SK-N-SH (cell line): ENCODE measurements at regions not wholly inside any gene's neighbourhood (a gene's known extent, or its start where the extent isn't known, plus 50 kb on each side); places are given as distances from the start of the nearest gene placed in this dataset.

Source experiments
- CTCF ChIA-PET: fragments of 300-600, 350-600 bp; formaldehyde crosslinking; extraction: SDS; loops from one replicate; lab custom pipeline; 2021; lab: Yijun Ruan, JAX
- POLR2A ChIA-PET: fragments of 350-600 bp; sonication (Branson Sonifier 250); formaldehyde crosslinking; extraction: SDS; loops from one replicate; lab custom pipeline; 2020; ENCODE audit warnings: antibody characterized with exemption, inconsistent platforms; lab: Yijun Ruan, JAX
- DNase-seq: peaks from one replicate; pipeline ENCODE4 v3.0.0; 2012
- H2AFZ ChIP-seq: fragments of 200-600 bp; sonication (generic); 2 replicates; pipeline ENCODE4 v1.8.1; 2016; ENCODE audit warnings: antibody characterized with exemption, mild to moderate bottlenecking, low read depth
- H3F3A ChIP-seq: fragments of 200-600 bp; sonication (generic); replicated peaks from 2 replicates; pipeline ENCODE3; 2016; ENCODE audit warnings: antibody characterized with exemption, mild to moderate bottlenecking; ENCODE audit not compliant: insufficient read depth
- H3K27ac ChIP-seq, 2 experiments: fragments of 200-500 bp in 1 of 2; fragments of 200-600 bp in 1 of 2; sonication (Bioruptor generic) in 1 of 2; sonication (generic), shearing (Covaris generic) in 1 of 2; 2 replicates each; pipeline versions ENCODE4 v1.5.1 to v1.6.1; 2014 to 2016; ENCODE audit warnings: low read depth in 2 of 2, inconsistent platforms in 1 of 2, low read length in 1 of 2, mild to moderate bottlenecking in 1 of 2, mixed read lengths in 1 of 2
- H3K27me3 ChIP-seq: fragments of 200-600 bp; sonication (generic), shearing (Covaris generic); 2 replicates; pipeline ENCODE4 v1.6.1; 2016; ENCODE audit warnings: mixed run types; ENCODE audit not compliant: insufficient read depth
- H3K36me3 ChIP-seq, 2 experiments: fragments of 200-500 bp in 1 of 2; fragments of 200-600 bp in 1 of 2; sonication (Bioruptor generic) in 1 of 2; sonication (generic) in 1 of 2; replicated peaks in 1 of 2; 2 replicates each; pipeline versions ENCODE3 to v1.5.1; 2014 to 2016; ENCODE audit warnings: low read length in 1 of 2, mild to moderate bottlenecking in 1 of 2; ENCODE audit not compliant: insufficient read depth in 2 of 2, control insufficient read depth in 1 of 2
- H3K4me1 ChIP-seq, 2 experiments: fragments of 200-500 bp in 1 of 2; fragments of 200-600 bp in 1 of 2; sonication (Bioruptor generic) in 1 of 2; sonication (generic), shearing (Covaris generic) in 1 of 2; 2 replicates each; pipeline versions ENCODE4 v1.5.1 to v1.6.1; 2014 to 2016; ENCODE audit warnings: low read depth in 1 of 2, low read length in 1 of 2, mixed run types in 1 of 2; ENCODE audit not compliant: insufficient read depth in 2 of 2, control insufficient read depth in 1 of 2
- H3K4me2 ChIP-seq: fragments of 200-600 bp; sonication (generic), shearing (Covaris generic); 2 replicates; pipeline ENCODE4 v1.6.1; 2017; ENCODE audit warnings: mixed run types
- H3K4me3 ChIP-seq, 2 experiments: fragments of 200-500 bp in 1 of 2; fragments of 200-600 bp in 1 of 2; sonication (Bioruptor generic) in 1 of 2; sonication (generic), shearing (Covaris generic) in 1 of 2; 2 replicates each; pipeline versions ENCODE4 v1.5.1 to v1.8.1; 2014 to 2016; ENCODE audit warnings: low read depth in 2 of 2, inconsistent platforms in 1 of 2, low read length in 1 of 2, mild to moderate bottlenecking in 1 of 2, mixed read lengths in 1 of 2, moderate library complexity in 1 of 2
- H3K79me2 ChIP-seq: fragments of 200-600 bp; sonication (generic); 2 replicates; pipeline ENCODE4 v1.8.1; 2017; ENCODE audit warnings: mild to moderate bottlenecking; ENCODE audit not compliant: insufficient read depth
- H3K9ac ChIP-seq: fragments of 200-600 bp; sonication (generic); 2 replicates; pipeline ENCODE4 v1.6.1; 2017; ENCODE audit warnings: mixed run types
- H3K9me2 ChIP-seq: fragments of 200-600 bp; sonication (generic); 2 replicates; pipeline ENCODE4 v1.6.1; 2017; ENCODE audit warnings: mixed run types
- H3K9me3 ChIP-seq: fragments of 200-600 bp; sonication (generic); 2 replicates; pipeline ENCODE4 v1.6.1; 2017; ENCODE audit warnings: mixed run types, mild to moderate bottlenecking, moderate library complexity
- H4K20me1 ChIP-seq: fragments of 200-600 bp; sonication (generic); 2 replicates; pipeline ENCODE4 v1.6.1; 2017; ENCODE audit warnings: mild to moderate bottlenecking, mixed run types; ENCODE audit not compliant: insufficient read depth
- EZH2phosphoT487 ChIP-seq: fragments of 200-600 bp; sonication (generic); IDR thresholded peaks from 2 replicates; pipeline ENCODE4 v1.6.1; 2017; ENCODE audit warnings: low read depth, mixed run types, mild to moderate bottlenecking, antibody characterized with exemption, moderate library complexity, borderline replicate concordance
- FOSL2 ChIP-seq: IDR thresholded peaks from 2 replicates; pipeline ENCODE4 v1.4.0; 2012; ENCODE audit warnings: low read depth, mild to moderate bottlenecking, moderate library complexity, borderline replicate concordance
- FOXJ3 ChIP-seq: sonication (generic); formaldehyde crosslinking; IDR thresholded peaks from 2 replicates; pipeline ENCODE4 v1.5.1; 2020; ENCODE audit warnings: mild to moderate bottlenecking, missing genetic modification reagents
- GABPA ChIP-seq: IDR thresholded peaks from 2 replicates; pipeline ENCODE4 v1.4.0; 2012; ENCODE audit warnings: low read depth, mild to moderate bottlenecking
- GATA2 ChIP-seq: sonication (generic); formaldehyde crosslinking; IDR thresholded peaks from 2 replicates; pipeline ENCODE4 v1.5.0; 2020; ENCODE audit warnings: mild to moderate bottlenecking, missing genetic modification reagents
- IRF3 ChIP-seq: fragments of 150-350 bp; IDR thresholded peaks from 2 replicates; pipeline ENCODE4 v1.6.1; 2016; ENCODE audit warnings: mild to moderate bottlenecking, low read depth, low read length
- JUND ChIP-seq: IDR thresholded peaks from 2 replicates; pipeline ENCODE4 v1.4.0; 2012
- MEF2A ChIP-seq: IDR thresholded peaks from 2 replicates; pipeline ENCODE4 v1.4.0; 2012; ENCODE audit warnings: low read depth, borderline replicate concordance
- MXI1 ChIP-seq: IDR thresholded peaks from 2 replicates; pipeline ENCODE4 v1.6.1; 2012; ENCODE audit warnings: mild to moderate bottlenecking, low read depth, low read length, improper control_type of control experiment
- NFIC ChIP-seq: IDR thresholded peaks from 2 replicates; pipeline ENCODE4 v1.4.0; 2012; ENCODE audit warnings: borderline replicate concordance
- PBX3 ChIP-seq: IDR thresholded peaks from 2 replicates; pipeline ENCODE4; 2012
- RAD21 ChIP-seq: IDR thresholded peaks from 2 replicates; pipeline ENCODE4 v1.6.1; 2012; ENCODE audit warnings: mild to moderate bottlenecking, low read length
- RCOR1 ChIP-seq: fragments of 150-350 bp; IDR thresholded peaks from 2 replicates; pipeline ENCODE4 v1.6.1; 2017; ENCODE audit warnings: antibody characterized with exemption, low read length
- RXRA ChIP-seq: IDR thresholded peaks from 2 replicates; pipeline ENCODE4 v1.4.0; 2012; ENCODE audit warnings: low read depth, mild to moderate bottlenecking, borderline replicate concordance
- SMC3 ChIP-seq: IDR thresholded peaks from 2 replicates; pipeline ENCODE4 v1.6.1; 2012; ENCODE audit warnings: low read depth, low read length, improper control_type of control experiment
- TCF12 ChIP-seq: IDR thresholded peaks from 2 replicates; pipeline ENCODE4 v1.4.0; 2012
- WGBS: methylation state at CpG from one replicate; pipeline ENCODE4 v1.1.6; 2017; ENCODE audit warnings: low lambda C conversion rate; 5-methylcytosine and 5-hydroxymethylcytosine counted together

- CTCF ChIA-PET, result no interaction called here
- Histone ChIP-seq H3K4me3 (no peak overlapping the region), H3K9ac (no peak overlapping the region), H4K20me1 (no peaks in the 10 kb centered on the region), H3K9me3 (no peaks in the 10 kb centered on the region), H3K27ac (no peak overlapping the region), H3K27me3 (no peaks in the 10 kb centered on the region), H2AFZ (no peak overlapping the region), H3K9me2 (no peaks in the 10 kb centered on the region), H3K79me2 (no peaks in the 10 kb centered on the region), H3F3A (no peaks in the 10 kb centered on the region), H3K4me2 (no peak overlapping the region), H3K36me3 (no peaks in the 10 kb centered on the region), H3K4me1 (no peaks in the 10 kb centered on the region)
- POLR2A ChIA-PET, result no interaction called here
- no peak for TF ChIP-seq SMC3
- TF ChIP-seq JUND, result no peak
- 3% methylated on average over 2 of the region's 2 CpGs for WGBS
- DNase-seq, result no peak
These were observed 1327.5 kb upstream of the FLRT2 start for GRCh38 chr14:84202486-84202885.

- no peaks in the 10 kb centered on the region for H4K20me1 ChIP-seq
- DNase-seq, result no peak
- H3F3A ChIP-seq, result no peaks in the 10 kb centered on the region
- no peak overlapping the region for H3K9ac ChIP-seq
- no peak overlapping the region for H3K27ac ChIP-seq
- ChIA-PET CTCF (no interaction called here), POLR2A (no interaction called here)
- H3K4me2 ChIP-seq, result no peak overlapping the region
- H3K36me3 ChIP-seq, result no peaks in the 10 kb centered on the region
- no peaks in the 10 kb centered on the region for H3K4me1 ChIP-seq
- H3K9me3 ChIP-seq, result no peaks in the 10 kb centered on the region
- H2AFZ ChIP-seq, result no peak overlapping the region
- no peaks in the 10 kb centered on the region for H3K9me2 ChIP-seq
- H3K79me2 ChIP-seq, result no peaks in the 10 kb centered on the region
- H3K4me3 ChIP-seq, result no peak overlapping the region
- no peaks in the 10 kb centered on the region for H3K27me3 ChIP-seq
- no peak for TF ChIP-seq MXI1
- no peak for TF ChIP-seq RXRA
- TF ChIP-seq RAD21, result no peak
- no peak for TF ChIP-seq TCF12
- no peak for TF ChIP-seq GATA2 (CRISPR knock-in tag)
- TF ChIP-seq FOXJ3, result no peak
- no peak for TF ChIP-seq GABPA
- no peak for TF ChIP-seq MEF2A
- TF ChIP-seq FOSL2, result no peak
- no peak for TF ChIP-seq NFIC
- no peak for TF ChIP-seq IRF3
- TF ChIP-seq EZH2phosphoT487, result no peak
- TF ChIP-seq PBX3, result no peak
- no peak for TF ChIP-seq RCOR1
- no peak for TF ChIP-seq SMC3
These were observed 1326.0 kb upstream of the FLRT2 start for GRCh38 chr14:84203896-84204295.
